ENCODE measurements at regions not wholly inside any gene's neighbourhood (a gene's known extent, or its start where the extent isn't known, plus 50 kb on each side); places are given as distances from the start of the nearest gene placed in this dataset.
"Not testable (repeated sequence)": the region's sequence is repeated elsewhere in the genome, so short reads cannot be mapped to it uniquely, and the experiment has no call there.

DNA sequence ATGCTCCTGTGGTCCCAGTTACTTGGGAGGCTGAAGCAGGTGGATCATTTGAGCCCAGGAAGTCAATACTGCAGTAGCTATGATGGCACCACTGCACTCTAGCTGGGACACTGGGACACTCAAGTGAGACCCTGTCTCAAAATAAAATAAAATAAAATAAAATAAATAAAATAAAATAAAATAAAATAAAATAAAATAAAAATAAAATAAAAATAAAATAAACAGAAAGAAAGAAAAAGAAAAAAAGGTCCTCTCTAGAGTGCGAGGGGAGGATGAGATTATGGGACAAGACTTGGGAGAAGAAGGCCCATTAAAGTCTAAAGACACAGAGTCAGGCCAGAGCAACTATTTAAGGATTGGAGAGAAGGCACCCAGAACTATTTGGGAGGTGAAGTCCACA is 172.5 kb downstream of the IER5 start:
- no peak for DNase-seq

DNA sequence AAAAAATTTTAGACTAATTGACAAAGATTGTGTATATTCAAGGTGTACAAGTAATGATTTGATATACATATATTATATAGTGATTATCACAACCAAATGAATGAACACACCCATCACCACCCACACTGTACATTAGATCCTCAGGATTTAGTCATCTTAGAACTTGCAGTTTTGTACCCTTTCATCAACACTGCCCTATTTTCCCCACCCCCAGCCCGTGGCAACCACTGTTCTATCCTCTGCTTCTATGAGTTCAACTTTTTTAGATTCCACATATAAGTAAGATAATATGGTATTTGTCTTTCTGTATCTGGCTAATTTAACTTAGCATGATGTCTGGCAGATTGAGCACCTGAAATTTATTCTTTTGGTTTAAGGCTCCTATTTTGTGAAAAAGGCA is 173.6 kb downstream of the IER5 start:
- no peak for DNase-seq

DNA sequence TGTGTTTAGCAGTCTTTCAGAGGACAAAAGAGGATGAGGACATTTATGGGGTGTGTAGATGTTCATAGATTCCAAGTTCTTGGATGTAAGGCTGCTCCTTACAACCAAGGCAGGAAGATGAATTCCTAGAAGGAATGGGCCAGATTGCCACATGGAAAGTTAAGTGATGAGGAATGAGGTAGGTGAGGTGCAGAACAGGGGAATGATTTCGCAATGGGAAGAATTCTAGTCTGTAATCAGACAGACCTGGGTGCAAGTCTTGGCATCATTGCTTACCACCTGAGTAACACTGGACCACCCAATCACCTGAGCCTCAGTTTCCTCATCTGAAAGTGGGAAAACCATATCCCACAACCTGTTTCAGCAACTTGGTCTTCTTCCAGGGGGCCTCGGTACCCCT is 174.9 kb downstream of the IER5 start:
- DNase-seq, result no peak

DNA sequence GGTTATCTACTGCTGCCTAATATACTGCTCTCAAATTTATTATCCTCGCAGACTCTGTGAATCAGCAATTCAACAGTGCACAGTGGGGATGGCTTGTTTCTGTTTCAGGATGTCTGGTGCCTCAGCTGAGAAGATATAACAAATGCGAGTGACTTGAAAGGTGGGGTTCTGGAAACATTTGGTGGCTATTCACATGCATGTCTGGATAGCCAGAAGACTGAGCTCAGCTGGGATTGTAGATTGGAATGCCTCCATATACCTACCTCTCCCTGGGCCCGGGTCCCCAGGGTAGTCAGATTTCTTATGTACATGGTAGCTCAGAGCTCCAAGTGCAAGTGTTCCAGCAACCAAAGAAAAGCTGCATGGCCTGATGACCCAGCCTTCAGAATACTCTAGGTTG is 176.3 kb downstream of the IER5 start:
- DNase-seq, result no peak

DNA sequence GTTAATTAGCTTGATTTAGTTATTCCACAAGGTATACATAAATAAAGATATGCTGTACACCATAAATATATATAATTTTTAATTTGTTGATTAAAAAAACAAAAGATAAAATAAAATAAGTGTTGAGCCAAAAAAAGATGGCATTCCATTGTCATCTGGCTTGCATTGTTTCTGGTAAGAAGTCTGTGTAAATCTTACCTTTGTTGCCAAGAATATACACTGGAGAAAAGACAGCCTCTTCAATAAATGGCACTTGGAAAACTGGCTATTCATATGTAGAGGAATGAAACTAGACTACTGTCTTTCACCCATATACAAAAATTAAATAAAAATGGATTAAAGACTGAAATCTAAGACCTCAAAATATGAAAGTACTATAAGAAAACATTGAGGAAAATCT is 196.5 kb downstream of the IER5 start:
- no peak for DNase-seq

DNA sequence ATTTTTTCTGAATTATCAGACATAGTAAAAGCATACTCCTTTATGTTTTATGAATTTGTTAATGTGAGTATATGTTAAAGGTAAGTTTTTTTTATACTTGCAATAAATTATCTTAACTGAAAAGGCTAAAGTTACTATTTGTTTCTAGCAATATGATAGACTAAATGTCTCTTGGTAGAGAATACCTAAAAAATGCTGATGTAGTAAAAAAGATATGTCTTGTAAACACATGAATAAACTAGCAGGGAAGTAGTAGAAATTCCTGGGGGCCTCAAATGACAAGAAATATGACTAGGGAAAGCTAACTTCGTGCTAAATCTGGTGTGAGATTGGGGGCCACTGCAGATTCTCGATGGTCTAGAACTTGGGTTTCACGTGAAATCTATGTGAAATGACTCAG is 188.1 kb upstream of the CACNA1E start:
- DNase-seq, result no peak

DNA sequence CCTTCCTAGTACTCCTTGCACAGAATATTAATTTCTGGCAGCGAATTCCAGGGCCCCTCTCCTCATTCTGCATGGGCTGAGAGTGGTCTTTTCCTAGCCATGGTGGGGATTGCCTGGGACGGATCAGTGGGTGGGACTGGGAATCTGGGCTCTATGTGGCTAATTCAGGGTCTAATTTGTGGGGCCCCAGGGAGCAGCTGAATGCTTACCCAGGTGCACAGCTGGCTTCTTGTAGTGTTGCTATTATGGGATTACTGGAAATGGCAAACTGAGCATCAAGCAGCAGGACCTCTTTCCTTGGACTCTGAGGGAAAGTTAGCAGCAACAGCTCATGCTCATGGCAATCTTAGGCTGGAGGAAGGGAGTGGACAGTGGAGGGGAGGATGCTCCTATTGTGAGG is 187.1 kb upstream of the CACNA1E start:
- DNase-seq, result no peak

DNA sequence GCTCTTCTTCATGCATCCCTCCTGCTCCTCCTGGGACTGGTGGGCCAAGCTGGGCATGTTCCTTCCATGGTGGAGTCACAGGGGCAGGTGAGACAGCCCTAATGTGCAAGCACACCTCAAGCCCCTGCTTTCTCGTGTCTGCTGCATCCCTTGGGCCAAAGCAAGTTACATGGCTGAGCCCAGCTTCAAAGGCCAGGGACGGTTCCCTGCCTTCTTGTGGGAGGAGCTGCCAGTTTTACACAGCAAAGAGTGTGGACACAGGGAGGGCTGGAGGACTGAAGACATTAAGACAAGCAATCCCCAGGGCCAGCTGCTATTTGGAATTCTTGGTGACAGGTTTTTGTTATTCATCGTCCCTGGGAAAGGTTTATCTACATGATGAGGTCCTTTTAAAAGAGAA is 175.2 kb upstream of the CACNA1E start:
- DNase-seq, result no peak

DNA sequence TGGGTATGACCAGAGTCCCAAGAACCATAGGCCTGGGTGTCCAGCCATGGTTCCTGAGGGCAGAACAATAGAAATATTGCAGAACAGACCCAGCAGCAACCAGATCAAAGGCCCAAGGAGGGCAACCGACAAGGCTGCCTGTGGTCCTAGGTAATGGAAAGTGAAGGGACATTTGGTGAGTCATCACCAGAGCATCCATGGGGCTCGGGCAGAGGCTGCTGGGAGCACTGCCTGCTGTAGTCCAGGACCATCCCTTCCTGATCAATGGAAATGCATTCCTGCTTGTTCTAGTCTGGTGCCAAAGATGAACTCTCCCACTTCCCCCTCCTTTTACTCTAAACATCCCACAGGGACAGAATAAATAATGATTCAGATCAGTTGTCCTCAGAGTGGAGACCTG is 172.8 kb upstream of the CACNA1E start:
- no peak for DNase-seq

DNA sequence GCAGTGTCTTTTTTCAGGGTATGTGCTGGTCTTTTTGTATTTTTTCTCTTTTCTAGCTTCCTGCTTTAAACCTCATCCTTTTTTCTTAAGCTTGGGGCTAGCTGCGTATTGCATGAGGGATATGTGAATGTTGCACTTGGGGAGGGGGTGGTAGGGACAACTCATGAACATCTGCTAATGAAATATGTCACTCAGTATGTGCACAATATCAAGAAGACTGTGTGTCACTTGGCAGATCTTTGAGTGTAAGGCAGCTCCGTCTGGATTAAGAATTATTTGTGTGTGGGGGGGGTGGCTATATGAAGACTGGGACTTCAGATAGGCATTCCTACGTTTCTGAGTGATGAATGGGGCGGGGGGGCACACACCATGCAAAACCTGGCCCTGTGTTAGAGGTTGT is 170.4 kb upstream of the CACNA1E start:
- no peak for DNase-seq

DNA sequence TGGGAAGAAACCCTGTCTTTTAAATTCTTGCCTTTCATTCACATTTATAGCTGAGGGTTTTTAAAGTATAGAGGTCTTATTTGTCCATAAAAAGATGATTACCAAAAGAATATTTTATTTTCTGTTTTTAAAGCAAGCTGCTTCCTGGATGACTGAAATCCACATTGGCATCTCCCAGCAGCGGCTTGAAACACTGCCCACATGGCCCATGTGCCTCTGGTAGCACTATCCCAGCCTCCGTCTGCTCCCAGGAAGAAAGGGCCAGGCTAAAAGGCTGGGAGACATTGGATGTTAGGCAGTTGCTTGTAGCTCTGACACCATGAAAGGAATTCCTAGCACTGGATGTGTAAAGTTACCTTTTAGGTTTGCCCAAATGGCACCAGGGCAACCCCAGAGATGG is 169.9 kb upstream of the CACNA1E start:
- DNase-seq, result no peak

DNA sequence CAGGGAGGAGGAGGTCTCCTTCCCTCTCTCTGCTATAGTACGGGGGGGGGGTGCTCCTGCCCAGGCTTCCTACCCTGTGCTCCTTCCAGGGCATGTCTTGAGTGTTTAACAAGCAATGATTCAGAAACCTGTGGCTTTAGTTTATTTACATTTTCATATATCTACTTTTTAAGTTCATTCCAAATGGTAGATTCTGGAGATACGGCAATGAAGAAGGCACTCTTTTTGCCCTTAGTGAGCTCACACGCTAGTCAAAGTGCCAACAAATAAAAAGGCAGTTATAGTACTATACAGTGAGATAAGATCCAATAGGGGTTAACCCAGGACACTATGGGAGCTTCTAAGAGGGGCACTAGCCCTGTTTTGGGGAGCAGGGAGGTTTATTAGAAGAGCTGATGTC is 169.3 kb upstream of the CACNA1E start:
- DNase-seq, result no peak

DNA sequence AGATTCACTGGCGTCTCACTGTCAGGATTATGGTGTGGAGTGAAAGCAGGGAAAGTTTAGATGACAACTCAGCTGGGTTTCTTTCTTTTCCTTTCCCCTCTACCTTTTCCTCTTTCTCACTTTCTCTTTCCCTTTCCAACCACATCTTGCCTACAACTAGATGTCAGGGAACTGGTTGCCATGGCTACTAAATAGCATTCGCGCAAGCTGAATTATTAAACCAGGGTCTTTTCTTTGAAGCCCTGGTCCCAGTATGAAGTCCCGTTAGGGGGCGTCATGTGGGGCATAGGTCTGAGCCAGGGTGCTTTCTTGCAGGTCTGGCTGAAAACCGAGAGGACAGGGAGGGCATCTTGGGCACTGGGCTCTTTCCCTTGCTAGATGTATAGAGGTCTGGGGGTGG is 168.4 kb upstream of the CACNA1E start:
- no peak for DNase-seq

DNA sequence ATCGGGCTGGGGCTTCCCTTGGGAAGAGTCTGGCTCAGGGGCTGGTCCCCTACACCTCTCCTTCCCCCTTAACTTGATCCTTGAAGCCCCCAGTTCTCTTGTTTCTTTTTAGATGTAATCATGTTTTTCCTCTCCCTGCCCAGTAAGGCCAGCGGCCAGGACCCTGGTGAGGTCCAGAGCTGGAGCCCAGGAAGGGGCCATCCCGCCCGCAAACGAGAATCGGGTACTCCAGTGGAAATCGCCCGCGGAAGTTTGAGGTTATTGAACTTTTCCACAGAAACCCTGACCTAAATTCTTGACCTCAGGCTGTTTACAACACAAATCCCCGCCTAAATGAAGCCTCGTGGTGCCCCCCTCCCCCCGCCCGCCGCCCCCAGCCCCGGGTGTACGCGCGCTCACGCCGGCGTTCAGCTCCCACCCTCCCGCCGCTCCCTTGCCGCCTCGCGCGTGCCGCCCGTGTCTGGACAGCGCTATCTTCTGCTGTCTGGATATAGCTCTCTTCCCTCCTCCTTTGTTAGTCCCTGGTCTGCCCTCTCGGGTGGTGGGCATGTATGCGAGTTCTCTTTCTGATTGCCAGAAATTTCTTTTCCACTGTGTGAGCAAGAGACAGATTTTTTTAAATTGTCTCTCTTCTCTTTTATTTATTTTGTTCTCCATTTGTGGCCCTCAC is 165.9 kb upstream of the CACNA1E start:
- DNase-seq, result no peak

DNA sequence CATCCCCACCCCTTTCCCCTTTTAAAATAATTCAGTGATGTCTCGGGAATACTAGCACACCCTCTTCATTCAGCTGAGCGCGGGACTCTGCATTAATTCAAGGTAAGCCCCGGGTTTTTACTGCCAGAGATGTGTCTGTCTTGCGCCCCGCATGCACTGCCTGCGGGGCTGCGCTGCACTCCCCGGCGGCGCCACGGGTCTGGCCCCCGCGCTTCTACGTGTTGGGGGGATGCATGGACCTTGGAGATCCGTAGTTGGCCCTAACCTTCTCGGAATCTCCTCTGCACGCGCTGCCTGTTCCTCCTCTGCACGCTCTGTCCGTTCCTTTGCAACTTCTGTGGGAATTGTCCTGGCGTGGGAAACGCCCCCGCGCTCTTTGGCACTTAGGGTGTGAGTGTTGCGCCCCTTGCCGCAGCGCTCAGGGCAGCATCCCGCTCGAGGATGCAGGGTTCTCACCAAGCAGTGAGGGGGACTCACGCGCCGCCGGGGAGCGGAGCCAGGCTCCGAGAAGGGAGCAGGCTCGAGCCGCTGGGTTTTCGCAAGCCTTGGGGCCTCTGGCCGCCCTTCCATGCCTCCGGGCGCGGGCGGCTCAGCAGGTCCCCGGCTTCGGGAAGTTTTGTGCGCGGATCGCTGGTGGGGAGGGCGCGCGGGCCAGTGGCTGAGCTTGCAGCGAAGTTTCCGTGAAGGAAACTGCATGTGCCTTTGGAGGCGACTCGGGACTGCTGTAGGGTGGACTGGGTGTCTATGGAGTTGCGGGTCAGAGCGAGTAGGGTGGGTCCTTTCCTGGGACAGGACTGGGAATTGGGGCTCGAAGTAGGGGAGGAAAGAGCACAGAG is 165.1 kb upstream of the CACNA1E start:
- DNase-seq, result no peak

DNA sequence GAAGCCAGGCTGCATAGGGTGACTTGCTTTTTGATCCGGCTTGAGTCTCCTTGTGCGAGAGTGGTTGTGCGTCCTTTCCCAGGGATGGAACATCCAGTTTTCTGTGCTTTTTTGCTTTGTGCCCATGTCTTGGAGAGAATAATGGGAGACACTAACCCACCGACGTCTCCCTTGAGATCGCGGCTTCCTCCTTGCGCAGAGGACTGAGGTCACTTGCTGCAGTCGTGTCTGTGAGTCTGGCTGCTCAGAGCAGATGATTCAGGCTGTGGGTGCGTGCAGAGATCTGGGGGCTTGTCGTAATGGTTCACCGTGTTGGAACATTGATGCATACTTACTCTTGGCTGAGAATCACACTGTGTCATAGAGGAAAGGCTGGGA is 164.5 kb upstream of the CACNA1E start:
- DNase-seq, result no peak

DNA sequence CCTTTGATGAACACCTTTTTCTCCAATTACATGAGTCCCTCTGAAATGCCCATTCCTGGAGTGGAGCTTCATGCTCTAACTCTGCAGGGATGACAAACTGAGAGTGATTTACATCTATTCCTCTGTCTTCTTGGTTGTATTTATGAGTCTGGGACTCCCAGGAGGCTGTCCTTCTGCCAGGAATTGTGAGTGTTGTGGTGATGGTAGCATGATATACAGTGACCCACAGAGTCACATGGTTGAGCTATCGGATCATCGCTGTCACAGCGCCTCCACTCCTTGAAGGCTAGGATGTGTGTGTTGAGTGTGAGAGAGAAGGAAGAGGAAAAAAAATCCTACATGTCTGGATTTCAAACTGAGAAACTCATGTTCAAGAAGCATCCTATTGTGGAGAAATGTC is 163.4 kb upstream of the CACNA1E start:
- no peak for DNase-seq

DNA sequence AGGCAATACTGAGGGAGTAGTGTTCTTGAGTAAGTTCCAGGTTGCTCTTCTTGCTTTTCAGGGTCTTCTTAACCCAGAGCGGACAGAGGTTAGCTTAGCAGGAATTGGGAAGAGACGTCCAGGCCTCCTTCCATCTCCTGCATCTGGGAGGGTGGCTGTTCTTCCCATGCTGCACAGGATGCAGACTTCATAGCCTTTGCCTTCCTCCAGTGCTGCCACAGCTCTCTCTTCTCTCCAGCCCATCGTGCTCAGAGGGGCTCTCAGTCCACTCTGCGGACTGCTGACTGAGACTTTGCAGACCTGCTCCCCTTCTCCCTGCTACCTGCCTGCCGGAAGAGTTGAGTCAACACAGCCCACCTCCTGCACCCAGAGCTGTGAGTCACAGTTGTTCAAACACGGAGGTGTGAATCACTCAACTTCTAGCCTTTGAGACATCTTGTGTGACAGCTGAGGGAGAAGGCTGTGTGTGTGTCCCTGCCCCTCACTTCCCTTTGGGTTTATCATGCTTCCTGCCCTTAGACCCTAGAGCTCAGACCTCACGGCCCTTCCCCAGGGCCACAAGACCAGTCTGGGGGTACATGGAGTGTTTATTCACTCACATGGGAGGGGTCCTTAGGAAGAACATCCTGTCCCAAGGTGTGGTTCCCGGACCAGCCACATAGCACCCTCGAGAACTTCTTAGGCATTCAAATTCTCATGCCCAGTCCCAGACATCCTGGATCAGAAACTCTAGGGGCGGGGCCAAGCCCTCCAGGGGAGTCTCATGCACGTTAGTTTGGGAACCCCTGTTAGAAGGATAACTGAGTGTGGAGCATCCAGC is 158.3 kb upstream of the CACNA1E start:
- DNase-seq, result no peak

DNA sequence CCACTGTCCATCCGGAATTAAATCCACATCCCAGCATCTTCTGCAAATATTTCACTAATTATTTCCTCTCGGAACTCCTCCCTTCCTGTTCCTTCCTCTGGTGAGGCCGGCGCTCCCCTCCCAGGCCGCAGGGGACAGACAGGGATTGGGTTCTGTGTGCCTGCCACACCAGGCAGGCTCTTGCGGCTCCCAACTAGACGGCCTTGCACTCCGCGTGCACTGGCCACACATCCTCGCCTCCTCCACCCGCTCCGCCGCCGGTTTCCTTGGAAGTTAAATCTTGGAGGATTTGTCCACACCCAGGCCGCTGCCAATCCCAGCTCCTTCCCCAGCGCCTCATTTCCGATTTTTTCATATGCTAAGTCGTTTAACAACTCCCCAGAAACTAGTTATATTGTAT is 157.6 kb upstream of the CACNA1E start:
- DNase-seq, result not testable (repeated sequence)

DNA sequence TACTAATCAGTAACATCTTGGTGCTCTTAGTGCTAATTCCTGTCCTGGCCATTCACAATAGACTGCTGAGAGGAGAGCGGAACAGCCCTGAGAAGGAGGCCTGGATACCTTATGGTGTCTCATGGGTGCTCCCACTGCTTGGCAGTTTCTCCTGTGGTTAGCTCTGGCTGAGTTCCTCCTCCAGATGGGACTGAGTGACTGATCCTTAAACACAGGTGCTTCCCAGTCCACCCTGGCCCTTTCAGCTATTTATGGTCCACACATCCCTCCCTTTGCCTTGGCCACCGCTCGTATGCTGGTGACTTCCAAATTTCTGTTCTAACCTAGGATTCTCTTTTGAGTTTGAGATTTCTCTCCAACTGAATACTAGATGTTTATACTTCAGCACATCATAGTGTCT is 157.0 kb upstream of the CACNA1E start:
- DNase-seq, result no peak

DNA sequence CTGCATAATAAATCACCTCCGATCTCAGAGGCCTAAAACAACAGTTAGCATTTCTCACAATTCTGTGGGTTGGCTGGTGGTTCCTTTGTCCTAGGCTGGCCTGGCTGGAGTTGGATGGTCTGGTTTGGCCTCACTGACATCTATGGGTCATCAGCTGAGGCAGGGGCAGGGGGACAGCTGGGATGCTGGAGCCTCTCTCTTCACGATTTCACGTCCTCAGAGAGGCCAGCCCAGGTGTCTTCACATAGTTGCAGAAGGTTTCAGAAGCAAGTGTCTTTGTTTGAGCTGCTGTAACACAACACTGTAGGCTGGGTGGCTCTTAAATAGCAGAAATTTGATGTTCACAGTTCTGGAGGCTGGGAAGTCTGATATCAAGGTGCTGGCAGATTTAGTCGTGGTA is 155.5 kb upstream of the CACNA1E start:
- DNase-seq, result no peak

DNA sequence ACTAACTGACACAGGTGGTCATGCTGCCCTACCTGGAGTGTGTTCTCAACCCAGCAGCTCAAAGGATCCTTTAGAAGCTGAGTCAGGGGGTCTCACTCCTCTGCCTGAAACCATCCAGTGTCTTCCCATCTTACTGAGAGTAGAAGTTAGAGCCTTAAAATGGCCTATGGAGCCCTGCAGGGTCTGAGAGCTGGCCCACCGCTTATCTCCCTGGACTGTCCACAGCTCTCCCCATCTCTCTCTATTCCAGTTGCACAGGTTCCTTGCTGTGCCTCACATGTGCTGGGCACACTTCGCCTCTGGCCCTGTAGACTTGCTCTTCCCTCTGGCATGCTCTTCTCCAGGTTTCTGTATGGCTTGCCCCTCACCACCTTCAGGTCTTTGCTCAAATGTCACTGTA is 148.6 kb upstream of the CACNA1E start:
- DNase-seq, result no peak

DNA sequence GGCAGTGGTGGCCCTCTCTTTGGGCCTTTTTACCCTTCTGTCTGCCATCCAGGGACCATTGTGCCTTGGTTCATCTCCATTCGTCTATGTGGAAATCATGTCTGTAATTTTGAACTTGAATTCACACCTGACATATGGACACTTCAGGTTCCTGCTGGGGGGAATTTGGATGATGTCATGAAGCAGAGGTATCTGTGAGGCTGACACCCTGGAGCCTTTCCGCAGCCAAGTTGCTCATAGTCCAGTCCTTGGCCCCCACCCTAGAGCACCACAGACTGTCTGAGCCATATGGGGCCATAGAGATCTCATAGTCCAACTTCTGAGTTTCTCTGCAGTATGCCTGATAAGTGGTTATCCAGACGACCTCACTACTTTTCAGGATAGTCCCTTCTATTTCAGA is 147.7 kb upstream of the CACNA1E start:
- DNase-seq, result no peak

DNA sequence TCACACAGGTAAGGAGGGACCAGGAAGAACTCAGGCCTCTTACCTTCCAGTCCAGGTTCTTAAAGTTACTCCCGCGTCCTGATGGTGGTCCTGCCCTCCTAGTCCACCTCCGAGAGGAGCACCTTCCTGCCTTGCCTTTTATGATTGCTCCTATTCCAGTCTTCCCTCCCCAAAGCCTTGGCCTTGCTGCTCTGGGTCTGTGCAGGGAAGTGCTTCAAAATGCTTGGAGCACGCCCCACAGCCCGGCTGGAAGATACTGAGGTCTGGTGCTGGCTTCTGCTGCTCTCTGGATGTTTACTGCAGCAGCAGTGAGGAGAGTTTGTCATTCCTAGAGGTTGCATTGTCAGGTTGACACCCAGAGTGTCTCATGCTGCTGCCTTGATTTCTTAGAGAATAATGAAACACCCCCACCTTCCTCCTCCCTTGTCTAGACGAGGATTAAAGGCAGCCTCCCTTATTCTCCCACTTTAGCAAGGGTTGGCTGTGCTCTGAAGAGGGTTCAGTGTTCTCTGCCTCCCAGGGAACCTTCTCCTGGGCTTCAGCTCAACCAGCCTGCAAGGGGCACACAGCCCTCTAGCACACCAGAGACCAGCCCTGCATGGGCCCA is 142.2 kb upstream of the CACNA1E start:
- DNase-seq, result no peak

All from femur (tissue), 1 donor.